ENCODE measurements at regions not wholly inside any gene's neighbourhood (a gene's known extent, or its start where the extent isn't known, plus 50 kb on each side); places are given as distances from the start of the nearest gene placed in this dataset.
A peak's percentile ranks its signal among the peaks of the same experiment; 100 is the strongest.
"Not testable (repeated sequence)": the region's sequence is repeated elsewhere in the genome, so short reads cannot be mapped to it uniquely, and the experiment has no call there.

DNA sequence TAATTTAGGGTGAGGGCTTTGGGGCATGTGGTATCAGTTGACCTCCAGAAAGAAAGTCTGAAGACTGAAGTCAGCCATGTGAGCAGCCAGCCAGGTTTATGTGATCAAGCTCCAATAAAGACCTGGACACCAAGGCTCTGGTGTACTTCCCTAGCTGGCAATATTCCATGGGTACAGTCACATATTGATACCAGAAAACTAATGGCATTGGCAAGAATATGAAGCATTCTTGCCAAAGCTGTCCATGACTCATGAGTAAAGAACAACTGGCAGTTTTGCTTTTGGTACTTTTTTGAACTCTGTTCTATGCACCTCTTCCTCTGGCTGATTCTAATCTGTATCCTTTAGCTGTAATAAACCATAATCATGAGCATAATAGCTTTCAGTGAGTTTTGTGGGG lies 415.3 kb upstream of the CAMK1G start:
- Mint-ChIP-seq H3K4me3 (no peak overlapping the region), H3K27me3 (no peaks in the 10 kb centered on the region), H3K36me3 (no peaks in the 10 kb centered on the region), H3K27ac (no peak overlapping the region), H3K9me3 (no peaks in the 10 kb centered on the region), H3K4me1 (no peaks in the 10 kb centered on the region)
- POLR2A ChIA-PET, result no interaction called here
- ATAC-seq (ENCODE audit: low read depth) (no peak), DNase-seq (no peak)

GRCh38 chr1:209171151-209171550 lies 412.4 kb upstream of the CAMK1G start:
- H3K9me3 Mint-ChIP-seq, result peaks cover 2% of the 10 kb centered on the region
- H3K27ac Mint-ChIP-seq, result no peak overlapping the region
- H3K27me3 Mint-ChIP-seq, result no peaks in the 10 kb centered on the region
- POLR2A ChIA-PET, result no interaction called here
- no peaks in the 10 kb centered on the region for H3K36me3 Mint-ChIP-seq
- no peaks in the 10 kb centered on the region for H3K4me1 Mint-ChIP-seq
- H3K4me3 Mint-ChIP-seq, result no peak overlapping the region
- no peak for ATAC-seq (ENCODE audit: low read depth)
- DNase-seq, result no peak

DNA sequence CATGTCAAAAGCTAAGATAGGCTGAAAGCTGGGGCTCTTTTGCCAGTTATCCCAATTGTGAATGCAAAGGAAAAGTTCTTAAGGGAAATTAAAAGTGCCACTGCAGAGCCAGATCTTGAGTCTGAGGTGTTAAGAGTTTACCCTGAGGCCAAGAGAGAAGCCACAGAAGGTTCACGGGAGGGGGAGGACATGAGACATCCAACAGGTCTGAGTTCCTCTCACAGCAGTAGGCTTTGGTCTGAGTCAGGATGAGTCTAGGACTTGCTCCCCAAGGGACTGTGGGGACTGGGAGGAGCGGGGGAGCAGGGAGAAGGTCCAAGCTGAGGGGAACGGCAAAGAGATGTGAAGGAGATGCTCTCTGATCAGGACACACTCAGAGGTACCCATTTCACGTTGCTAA lies 411.2 kb upstream of the CAMK1G start:
- POLR2A ChIA-PET, result interaction anchor here (0.6 kb wide), 1 partner anchor 20 kb away, joined by 4 read pairs; no protein-coding TSS in a partner anchor
- H3K4me1 Mint-ChIP-seq, result no peaks in the 10 kb centered on the region
- no peaks in the 10 kb centered on the region for H3K27me3 Mint-ChIP-seq
- H3K4me3 Mint-ChIP-seq, result no peak overlapping the region
- H3K9me3 Mint-ChIP-seq, result peaks cover 2% of the 10 kb centered on the region
- no peak for DNase-seq
- H3K27ac Mint-ChIP-seq, result no peak overlapping the region
- no peak for ATAC-seq (ENCODE audit: low read depth)
- no peaks in the 10 kb centered on the region for H3K36me3 Mint-ChIP-seq

DNA sequence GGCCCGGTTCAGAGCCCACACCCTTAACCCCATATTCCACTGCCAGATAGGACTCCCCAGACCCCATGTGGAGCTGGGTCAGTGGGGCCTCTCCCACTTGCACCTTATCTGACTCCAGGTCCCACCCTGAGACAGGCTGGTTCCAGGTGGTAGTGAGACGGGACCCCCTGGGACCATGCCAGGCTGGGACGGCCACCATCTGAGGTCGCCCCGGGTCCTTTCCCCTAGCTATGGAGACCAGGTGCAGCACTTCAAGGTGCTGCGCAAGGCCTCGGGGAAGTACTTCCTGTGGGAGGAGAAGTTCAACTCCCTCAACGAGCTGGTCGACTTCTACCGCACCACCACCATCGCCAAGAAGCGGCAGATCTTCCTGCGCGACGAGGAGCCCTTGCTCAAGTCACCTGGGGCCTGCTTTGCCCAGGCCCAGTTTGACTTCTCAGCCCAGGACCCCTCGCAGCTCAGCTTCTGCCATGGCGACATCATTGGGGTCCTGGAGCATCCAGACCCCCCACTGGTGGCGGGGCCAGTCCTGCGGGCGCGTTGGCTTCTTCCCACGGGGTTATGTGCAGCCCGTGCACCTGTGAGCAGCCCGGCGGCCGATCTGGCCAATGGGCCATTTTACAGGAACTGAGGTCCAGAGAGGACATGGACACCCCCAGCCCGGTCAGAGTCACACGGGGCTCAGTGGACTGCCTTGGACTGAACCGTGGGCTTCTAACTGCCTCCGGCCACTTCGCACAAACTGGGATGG lies 410.5 kb upstream of the CAMK1G start:
- DNase-seq; H3K4me1 Mint-ChIP-seq; ATAC-seq (ENCODE audit: low read depth); H3K36me3 Mint-ChIP-seq; H3K27ac Mint-ChIP-seq; H3K27me3 Mint-ChIP-seq; H3K9me3 Mint-ChIP-seq; H3K4me3 Mint-ChIP-seq: not testable (repeated sequence)
- POLR2A ChIA-PET, result interaction anchor here (0.6 kb wide), 1 partner anchor 20 kb away, joined by 4 read pairs; no protein-coding TSS in a partner anchor

DNA sequence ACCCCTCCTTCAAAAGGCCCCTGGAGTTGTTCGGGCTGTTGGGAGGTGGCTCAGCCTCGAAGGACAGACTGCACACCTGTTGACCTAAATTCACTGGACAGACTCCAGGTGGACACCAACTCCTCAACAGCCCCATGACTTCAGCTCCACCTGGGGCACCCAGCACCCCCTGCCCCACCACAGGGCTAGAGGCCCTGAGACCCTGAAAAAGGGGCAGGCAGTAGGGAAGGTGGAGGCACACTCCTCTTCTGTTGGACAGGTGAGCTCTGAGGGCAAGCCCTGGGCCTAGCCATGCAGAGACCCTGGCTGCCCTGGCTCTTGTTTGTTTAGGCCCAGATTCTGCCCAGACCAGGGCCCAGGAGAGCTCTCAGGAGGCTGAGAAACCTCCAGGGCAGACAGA lies 409.7 kb upstream of the CAMK1G start:
- H3K4me1 Mint-ChIP-seq; H3K9me3 Mint-ChIP-seq; ATAC-seq (ENCODE audit: low read depth); H3K27me3 Mint-ChIP-seq; POLR2A ChIA-PET; H3K27ac Mint-ChIP-seq; H3K36me3 Mint-ChIP-seq; DNase-seq; H3K4me3 Mint-ChIP-seq: not testable (repeated sequence)

GRCh38 chr1:209176866-209177430 lies 406.6 kb upstream of the CAMK1G start:
- DNase-seq (no peak), ATAC-seq (ENCODE audit: low read depth) (no peak)
- H3K9me3 Mint-ChIP-seq, result peaks cover 2% of the 10 kb centered on the region
- no peak overlapping the region for H3K4me3 Mint-ChIP-seq
- no peak overlapping the region for H3K27ac Mint-ChIP-seq
- no peaks in the 10 kb centered on the region for H3K4me1 Mint-ChIP-seq
- peaks cover 3% of the 10 kb centered on the region for H3K27me3 Mint-ChIP-seq
- POLR2A ChIA-PET, result no interaction called here
- no peaks in the 10 kb centered on the region for H3K36me3 Mint-ChIP-seq

DNA sequence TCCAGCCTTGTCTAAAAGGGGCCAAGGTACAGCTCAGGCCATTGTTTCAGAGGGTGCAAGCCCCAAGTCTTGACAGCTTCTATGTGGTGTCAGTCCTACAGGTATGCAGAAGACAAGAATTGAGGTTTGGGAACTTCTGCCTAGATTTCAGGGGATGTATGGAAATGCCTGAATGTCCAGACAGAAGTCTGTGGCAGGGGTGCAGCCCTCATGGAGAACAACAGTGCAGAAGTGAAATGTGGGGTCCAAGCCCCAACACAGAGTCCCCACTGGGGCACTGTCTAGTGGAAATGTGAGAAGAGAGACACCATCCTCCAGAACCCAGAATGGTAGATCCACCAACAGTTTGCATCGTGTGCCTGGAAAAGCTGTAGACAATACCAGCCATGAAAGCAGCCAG lies 400.3 kb upstream of the CAMK1G start:
- peaks cover 5% of the 10 kb centered on the region for H3K9me3 Mint-ChIP-seq
- H3K27me3 Mint-ChIP-seq, result peaks cover 3% of the 10 kb centered on the region
- H3K27ac Mint-ChIP-seq, result no peak overlapping the region
- ATAC-seq (ENCODE audit: low read depth), result no peak
- DNase-seq, result no peak
- POLR2A ChIA-PET, result no interaction called here
- no peaks in the 10 kb centered on the region for H3K4me1 Mint-ChIP-seq
- H3K4me3 Mint-ChIP-seq, result no peak overlapping the region
- no peaks in the 10 kb centered on the region for H3K36me3 Mint-ChIP-seq

DNA sequence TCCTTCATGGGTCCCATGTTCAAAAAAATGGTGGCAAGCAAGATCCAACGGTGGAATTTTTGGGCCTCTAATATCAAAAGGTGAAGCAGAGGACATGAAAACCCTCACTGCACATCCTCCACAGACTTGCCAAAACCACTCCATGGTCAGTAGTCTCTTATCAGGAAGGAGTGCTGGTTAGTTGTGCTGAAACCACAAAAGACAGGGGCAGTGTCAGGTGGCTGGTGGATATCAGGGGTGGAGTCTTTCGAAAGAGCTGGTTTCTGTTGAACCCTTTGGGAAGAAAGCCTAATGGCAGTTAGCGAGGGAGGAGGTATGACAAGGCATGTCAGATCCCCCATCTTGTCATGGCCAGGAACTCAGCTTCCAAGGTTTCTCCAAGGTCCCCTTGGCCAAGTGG lies 395.9 kb upstream of the CAMK1G start:
- Mint-ChIP-seq H3K36me3 (no peaks in the 10 kb centered on the region), H3K27me3 (no peaks in the 10 kb centered on the region), H3K4me1 (no peaks in the 10 kb centered on the region), H3K9me3 (peaks cover 2% of the 10 kb centered on the region), H3K27ac (no peak overlapping the region), H3K4me3 (no peak overlapping the region)
- no peak for DNase-seq
- POLR2A ChIA-PET, result no interaction called here
- ATAC-seq (ENCODE audit: low read depth), result no peak

DNA sequence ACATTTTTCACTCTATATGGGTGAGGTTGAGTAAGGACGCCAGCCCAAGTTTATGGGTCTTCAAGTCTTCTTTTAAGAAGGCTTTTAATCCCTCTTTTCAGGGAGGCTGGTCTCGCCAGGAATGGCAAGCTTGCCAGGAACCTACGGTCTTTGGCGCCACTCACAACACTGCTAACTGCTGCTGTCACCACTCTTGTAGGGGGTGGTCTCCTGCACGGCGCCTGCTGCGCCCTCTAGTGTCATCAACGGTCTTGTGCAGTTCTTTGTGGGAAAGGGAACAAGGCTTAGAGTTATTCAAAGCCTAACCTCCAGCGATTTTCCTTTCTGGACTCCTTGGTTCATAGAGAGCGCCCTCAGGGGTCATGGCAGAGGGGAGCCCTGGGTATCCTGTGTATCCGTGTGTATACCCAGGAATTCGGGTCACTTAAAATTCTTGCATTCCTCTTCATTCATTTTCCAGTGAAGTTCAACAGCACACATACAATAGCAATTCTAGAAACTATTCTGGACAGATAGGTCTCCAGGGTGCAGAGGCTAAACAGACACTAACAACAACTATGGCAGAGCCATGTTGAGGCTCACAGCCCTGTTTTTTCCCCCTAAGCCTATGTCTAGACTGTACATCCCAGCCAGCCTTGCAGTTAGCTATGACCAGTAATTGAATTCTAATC lies 392.8 kb upstream of the CAMK1G start:
- no peaks in the 10 kb centered on the region for H3K27me3 Mint-ChIP-seq
- no peaks in the 10 kb centered on the region for H3K9me3 Mint-ChIP-seq
- no peaks in the 10 kb centered on the region for H3K4me1 Mint-ChIP-seq
- ATAC-seq (ENCODE audit: low read depth) (no peak), DNase-seq (peak; percentile 41)
- H3K27ac Mint-ChIP-seq, result no peak overlapping the region
- POLR2A ChIA-PET, result no interaction called here
- no peaks in the 10 kb centered on the region for H3K36me3 Mint-ChIP-seq
- no peak overlapping the region for H3K4me3 Mint-ChIP-seq

GRCh38 chr1:209191262-209191634 lies 392.3 kb upstream of the CAMK1G start:
- DNase-seq (no peak), ATAC-seq (ENCODE audit: low read depth) (no peak)
- no peaks in the 10 kb centered on the region for H3K36me3 Mint-ChIP-seq
- POLR2A ChIA-PET, result no interaction called here
- H3K9me3 Mint-ChIP-seq, result peaks cover 4% of the 10 kb centered on the region
- H3K4me1 Mint-ChIP-seq, result no peaks in the 10 kb centered on the region
- H3K27me3 Mint-ChIP-seq, result no peaks in the 10 kb centered on the region
- H3K27ac Mint-ChIP-seq, result no peak overlapping the region
- H3K4me3 Mint-ChIP-seq, result no peak overlapping the region

DNA sequence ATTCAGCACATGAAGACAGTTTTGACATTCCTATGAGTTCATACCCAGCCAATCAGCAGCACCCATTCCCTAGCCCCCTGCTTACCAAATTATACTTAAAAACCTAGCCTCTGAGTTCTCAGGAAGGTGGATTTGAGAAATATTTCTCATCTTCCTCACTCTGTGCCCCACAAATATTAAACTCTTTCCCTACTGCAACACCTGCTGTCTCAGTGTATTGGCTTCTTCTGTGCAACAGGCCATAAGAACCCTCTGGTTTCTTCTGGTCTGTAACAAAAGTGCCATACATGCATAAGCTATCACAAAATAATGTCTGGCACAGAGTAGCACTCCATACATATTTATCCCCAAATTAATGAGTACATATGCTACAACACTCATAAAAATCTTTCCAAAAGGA lies 387.4 kb upstream of the CAMK1G start:
- H3K36me3 Mint-ChIP-seq, result no peaks in the 10 kb centered on the region
- no peak overlapping the region for H3K4me3 Mint-ChIP-seq
- no peaks in the 10 kb centered on the region for H3K27me3 Mint-ChIP-seq
- H3K27ac Mint-ChIP-seq, result no peak overlapping the region
- no peaks in the 10 kb centered on the region for H3K4me1 Mint-ChIP-seq
- peaks cover 10% of the 10 kb centered on the region for H3K9me3 Mint-ChIP-seq
- DNase-seq (no peak), ATAC-seq (ENCODE audit: low read depth) (no peak)
- POLR2A ChIA-PET, result no interaction called here

DNA sequence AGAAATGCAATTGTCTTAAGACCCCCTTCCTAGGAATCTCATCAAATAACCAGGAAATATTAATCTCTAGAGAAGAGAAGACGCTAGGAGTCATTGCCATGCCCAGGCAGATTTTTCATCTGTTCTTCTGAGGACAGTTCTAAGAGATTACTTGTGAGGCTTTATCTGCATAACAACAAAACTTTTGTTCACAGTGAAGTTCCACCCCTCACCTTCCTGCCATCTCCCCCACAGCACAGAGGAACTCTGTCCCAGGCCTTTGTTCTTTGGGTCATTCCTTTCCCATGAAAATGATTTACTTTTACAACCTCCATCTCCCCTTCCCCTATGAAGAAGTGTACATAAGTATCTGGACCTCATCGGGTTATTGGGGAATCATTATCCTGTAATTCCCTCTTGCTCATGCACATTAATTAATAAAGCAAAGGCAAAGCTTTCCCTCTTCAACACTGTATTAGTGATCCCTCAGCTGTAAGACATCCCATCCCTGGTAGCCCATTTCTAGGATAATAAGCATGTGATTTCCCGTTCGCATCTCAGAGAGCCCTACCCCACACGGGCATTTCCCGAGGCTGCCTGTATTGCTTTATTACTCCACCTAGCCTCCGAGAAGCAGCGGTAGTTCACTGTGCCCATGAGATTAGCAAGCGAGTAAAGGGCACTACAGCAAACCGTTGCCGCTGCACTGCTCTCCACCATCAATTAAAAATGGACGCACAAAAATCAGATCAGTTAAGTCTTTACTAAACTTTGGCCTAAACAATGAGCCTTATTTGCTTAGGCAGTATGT lies 384.4 kb upstream of the CAMK1G start:
- DNase-seq (no peak), ATAC-seq (ENCODE audit: low read depth) (no peak)
- no peaks in the 10 kb centered on the region for H3K4me1 Mint-ChIP-seq
- no peaks in the 10 kb centered on the region for H3K36me3 Mint-ChIP-seq
- H3K27ac Mint-ChIP-seq, result no peak overlapping the region
- POLR2A ChIA-PET, result no interaction called here
- H3K4me3 Mint-ChIP-seq, result no peak overlapping the region
- H3K9me3 Mint-ChIP-seq, result peaks cover 10% of the 10 kb centered on the region
- H3K27me3 Mint-ChIP-seq, result no peaks in the 10 kb centered on the region

GRCh38 chr1:209199822-209200221 lies 383.7 kb upstream of the CAMK1G start:
- Mint-ChIP-seq H3K4me1 (no peaks in the 10 kb centered on the region), H3K27me3 (peaks cover 4% of the 10 kb centered on the region), H3K4me3 (no peak overlapping the region), H3K9me3 (peaks cover 10% of the 10 kb centered on the region), H3K36me3 (no peaks in the 10 kb centered on the region), H3K27ac (no peak overlapping the region)
- ATAC-seq (ENCODE audit: low read depth) (no peak), DNase-seq (no peak)
- POLR2A ChIA-PET, result no interaction called here

All from activated naive CD8-positive, alpha-beta T cell treated with anti-CD3 and anti-CD28 coated beads, Interleukin-2, amount 10 ng/mL, durations not matched to agents 7 days and 5 days (primary cell).